ENCODE measurements at regions not wholly inside any gene's neighbourhood (a gene's known extent, or its start where the extent isn't known, plus 50 kb on each side); places are given as distances from the start of the nearest gene placed in this dataset.

DNA sequence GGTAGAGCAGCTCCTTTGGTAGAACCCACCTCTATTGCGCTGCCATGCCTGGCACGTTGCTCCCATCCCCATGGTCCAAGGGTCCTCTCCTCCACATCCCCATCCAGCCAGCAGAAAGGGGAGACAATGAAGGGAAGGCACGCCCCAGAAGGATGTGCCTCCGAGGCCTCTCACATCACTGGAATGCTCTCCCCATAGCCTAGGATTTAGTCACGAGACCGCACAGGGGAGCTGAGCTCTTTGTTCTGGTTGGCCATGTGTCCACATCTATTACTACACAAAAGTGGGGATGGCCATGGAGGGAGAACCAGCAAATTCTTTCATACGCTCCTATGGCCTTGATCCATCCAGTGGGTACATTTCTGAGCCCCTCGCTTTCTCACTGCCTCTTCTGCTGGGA, 60.5 kb upstream of the SALL4 start:
- DNase-seq (ENCODE audit: low spot score) (no peak), ATAC-seq (no peak)
- intact Hi-C loops (cut with DNase I) = no loop called here

DNA sequence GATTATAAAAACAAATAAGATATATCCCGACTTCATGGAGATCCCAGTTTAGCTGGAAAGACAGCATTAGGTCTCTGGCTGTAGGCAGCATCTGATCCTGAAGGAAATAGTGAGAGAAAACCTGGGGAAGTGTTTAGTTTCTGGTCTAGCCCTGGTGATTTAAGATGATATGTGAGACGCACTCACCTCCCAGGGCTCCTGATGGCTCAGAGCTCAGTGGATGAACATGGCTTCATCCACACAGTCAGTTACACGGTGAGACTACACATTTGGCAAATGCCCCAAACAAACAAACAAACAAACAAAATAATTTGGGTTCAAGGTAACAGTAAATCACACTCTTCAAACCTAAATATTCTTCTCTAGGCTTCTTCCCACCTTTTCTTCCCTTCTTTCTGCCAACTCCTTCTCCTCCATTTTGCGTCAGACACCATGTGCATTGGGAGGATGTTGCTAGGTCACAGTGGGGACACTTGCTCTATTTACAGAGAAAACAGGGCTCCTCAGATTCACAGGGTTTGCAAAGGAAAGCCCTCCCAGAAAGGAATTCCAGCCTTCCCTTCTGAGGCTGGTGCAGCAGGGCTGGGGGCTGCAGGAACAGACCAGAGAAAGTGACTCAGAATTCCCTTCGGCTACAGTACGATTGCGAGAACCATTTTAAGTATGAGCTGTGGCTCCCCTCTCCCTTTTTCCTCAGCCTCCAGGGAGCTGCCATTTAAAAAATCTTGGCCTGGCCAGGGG, 59.6 kb upstream of the SALL4 start:
- intact Hi-C loops (cut with DNase I) = no loop called here
- DNase-seq (ENCODE audit: low spot score) (no peak), ATAC-seq (no peak)

DNA sequence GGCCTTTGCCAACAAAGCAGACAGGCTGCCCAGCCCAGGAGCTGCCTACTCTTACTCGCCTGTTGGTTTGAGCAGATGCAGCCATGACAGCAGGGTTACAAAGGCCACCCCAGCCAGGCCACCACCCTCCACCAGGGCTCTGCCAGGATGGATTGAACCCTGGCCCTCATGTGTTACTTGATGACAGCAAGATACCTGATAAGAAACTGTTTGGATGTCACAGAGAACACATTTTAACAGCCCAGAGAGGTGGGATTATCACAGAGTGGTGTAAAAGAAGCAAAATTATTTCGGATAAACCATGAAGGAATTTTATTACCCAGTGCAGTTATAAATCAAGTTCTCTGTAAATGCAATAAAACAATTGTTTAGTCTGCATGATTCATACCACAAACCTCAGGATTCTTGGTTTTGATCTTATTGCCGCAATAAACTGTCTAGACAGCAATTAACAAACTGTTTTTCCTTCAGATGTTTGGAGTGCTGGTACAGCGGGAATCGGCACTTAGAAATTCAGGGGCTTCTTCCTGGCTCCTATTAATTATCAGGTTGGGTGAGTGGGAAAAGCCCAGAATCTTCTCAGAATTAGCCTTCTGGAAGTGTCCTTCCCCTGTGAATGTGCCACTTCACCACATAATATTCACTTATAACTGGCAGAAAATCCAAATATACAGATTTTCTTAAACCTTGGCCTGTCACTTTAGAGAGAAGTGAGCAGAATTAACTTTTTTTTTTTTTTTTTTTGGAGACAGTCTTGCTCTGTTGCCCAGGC, 58.0 kb upstream of the SALL4 start:
- no peak for DNase-seq (ENCODE audit: low spot score)
- ATAC-seq = no peak
- intact Hi-C loops (cut with DNase I) = no loop called here

DNA sequence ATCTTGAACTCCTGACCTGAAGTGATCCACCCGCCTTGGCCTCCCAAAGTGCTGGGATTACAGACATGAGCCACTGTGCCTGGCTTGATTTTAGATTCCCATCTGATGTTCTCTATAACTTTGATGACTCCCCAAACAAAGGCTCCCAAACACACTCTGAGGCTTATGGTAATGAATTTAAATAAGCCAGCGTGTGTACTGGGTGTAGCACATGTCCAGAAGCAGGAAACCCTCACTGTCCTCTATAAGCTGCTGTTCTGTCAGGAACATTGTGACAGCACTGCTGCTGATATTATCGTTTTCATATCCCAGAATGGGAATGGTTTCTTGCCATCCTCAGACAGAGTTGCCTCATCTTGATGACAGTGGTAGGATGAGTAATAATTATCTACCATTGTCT, 54.1 kb upstream of the SALL4 start:
- ATAC-seq = no peak
- no peak for DNase-seq (ENCODE audit: low spot score)
- intact Hi-C loops (cut with DNase I) = no loop called here

DNA sequence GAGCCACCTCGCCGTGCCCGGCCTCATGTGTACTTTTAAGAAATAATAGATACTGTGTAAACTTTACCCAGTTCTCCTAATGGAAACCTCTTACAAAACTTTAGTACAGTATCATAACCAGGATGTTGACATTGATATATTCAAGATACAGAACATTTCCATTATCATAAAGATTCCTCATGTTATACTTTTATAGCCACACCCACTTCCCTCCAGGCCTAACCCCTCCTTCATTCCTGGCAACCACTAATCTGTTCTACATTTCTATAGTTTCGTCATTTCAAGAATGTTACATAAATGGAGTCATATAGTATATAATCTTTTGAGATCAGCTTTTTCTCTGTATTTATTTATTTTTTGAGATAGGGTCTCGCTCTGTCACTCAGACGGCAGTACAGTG, 52.6 kb upstream of the SALL4 start:
- intact Hi-C loops (cut with DNase I) = no loop called here
- no peak for ATAC-seq
- no peak for DNase-seq (ENCODE audit: low spot score)
